ENCODE measurements at regions not wholly inside any gene's neighbourhood (a gene's known extent, or its start where the extent isn't known, plus 50 kb on each side); places are given as distances from the start of the nearest gene placed in this dataset.
A peak's percentile ranks its signal among the peaks of the same experiment; 100 is the strongest.

GRCh38 chr18:67421651-67422050 lies 94.9 kb downstream of the DSEL start:
- no peak overlapping the region for H3K27ac ChIP-seq (ENCODE audit: low read depth, low read length, poor library complexity, severe bottlenecking)
- no peak overlapping the region for H3K9ac ChIP-seq (ENCODE audit: low read length)
- H3K79me2 ChIP-seq (ENCODE audit: insufficient read depth, low read length): no peaks in the 10 kb centered on the region
- no peak overlapping the region for H3K4me2 ChIP-seq (ENCODE audit: low read length)
- no peak overlapping the region for H2AFZ ChIP-seq (ENCODE audit: low read length)
- H4K20me1 ChIP-seq (ENCODE audit: insufficient read depth, low read length): no peaks in the 10 kb centered on the region
- H3K9me2 ChIP-seq (ENCODE audit: low read depth, low read length): no peaks in the 10 kb centered on the region
- H3K9me3 ChIP-seq (ENCODE audit: low read length): no peaks in the 10 kb centered on the region
- H3K27me3 ChIP-seq (ENCODE audit: insufficient read depth, low read length): no peaks in the 10 kb centered on the region
- no peaks in the 10 kb centered on the region for H3K36me3 ChIP-seq (ENCODE audit: insufficient read depth, low read length)
- no peaks in the 10 kb centered on the region for H3K4me1 ChIP-seq (ENCODE audit: insufficient read depth, low read length, severe bottlenecking)
- TF ChIP-seq CTCF (IDR thresholded peaks at IDR 0.05; ENCODE audit: low read length) (no peak), EZH2 (IDR thresholded peaks at IDR 0.05; ENCODE audit: borderline replicate concordance, low read length) (no peak)
- H3F3A ChIP-seq (ENCODE audit: insufficient read depth, low read length): no peaks in the 10 kb centered on the region
- H3K4me3 ChIP-seq (ENCODE audit: low read depth, low read length, poor library complexity, severe bottlenecking): no peak overlapping the region

- Histone ChIP-seq H3K4me2 (ENCODE audit: low read length) (peak overlapping the region; percentile 41), H2AFZ (ENCODE audit: low read length) (no peak overlapping the region), H3F3A (ENCODE audit: insufficient read depth, low read length) (no peaks in the 10 kb centered on the region), H3K79me2 (ENCODE audit: insufficient read depth, low read length) (no peaks in the 10 kb centered on the region), H3K36me3 (ENCODE audit: insufficient read depth, low read length) (no peaks in the 10 kb centered on the region), H3K9me3 (ENCODE audit: low read length) (no peaks in the 10 kb centered on the region), H3K27ac (ENCODE audit: low read depth, low read length, poor library complexity, severe bottlenecking) (no peak overlapping the region), H4K20me1 (ENCODE audit: insufficient read depth, low read length) (no peaks in the 10 kb centered on the region), H3K4me3 (ENCODE audit: low read depth, low read length, poor library complexity, severe bottlenecking) (peak overlapping the region; percentile 22), H3K4me1 (ENCODE audit: insufficient read depth, low read length, severe bottlenecking) (no peaks in the 10 kb centered on the region), H3K27me3 (ENCODE audit: insufficient read depth, low read length) (no peaks in the 10 kb centered on the region), H3K9ac (ENCODE audit: low read length) (no peak overlapping the region), H3K9me2 (ENCODE audit: low read depth, low read length) (no peaks in the 10 kb centered on the region)
- TF ChIP-seq CTCF (IDR thresholded peaks at IDR 0.05; ENCODE audit: low read length): no peak
- no peak for TF ChIP-seq EZH2 (IDR thresholded peaks at IDR 0.05; ENCODE audit: borderline replicate concordance, low read length)
Measured at GRCh38 chr18:67417864-67418523, 98.5 kb downstream of the DSEL start.

- no peaks in the 10 kb centered on the region for H3K79me2 ChIP-seq (ENCODE audit: insufficient read depth, low read length)
- H3K9ac ChIP-seq (ENCODE audit: low read length): no peak overlapping the region
- no peaks in the 10 kb centered on the region for H3F3A ChIP-seq (ENCODE audit: insufficient read depth, low read length)
- no peak overlapping the region for H3K4me3 ChIP-seq (ENCODE audit: low read depth, low read length, poor library complexity, severe bottlenecking)
- TF ChIP-seq EZH2 (IDR thresholded peaks at IDR 0.05; ENCODE audit: borderline replicate concordance, low read length) (no peak), CTCF (IDR thresholded peaks at IDR 0.05; ENCODE audit: low read length) (no peak)
- no peak overlapping the region for H3K4me2 ChIP-seq (ENCODE audit: low read length)
- H3K27me3 ChIP-seq (ENCODE audit: insufficient read depth, low read length): no peaks in the 10 kb centered on the region
- no peaks in the 10 kb centered on the region for H3K9me3 ChIP-seq (ENCODE audit: low read length)
- H3K36me3 ChIP-seq (ENCODE audit: insufficient read depth, low read length): no peaks in the 10 kb centered on the region
- H3K27ac ChIP-seq (ENCODE audit: low read depth, low read length, poor library complexity, severe bottlenecking): no peak overlapping the region
- H3K4me1 ChIP-seq (ENCODE audit: insufficient read depth, low read length, severe bottlenecking): no peaks in the 10 kb centered on the region
- no peak overlapping the region for H2AFZ ChIP-seq (ENCODE audit: low read length)
- H3K9me2 ChIP-seq (ENCODE audit: low read depth, low read length): no peaks in the 10 kb centered on the region
- H4K20me1 ChIP-seq (ENCODE audit: insufficient read depth, low read length): no peaks in the 10 kb centered on the region
Measured at GRCh38 chr18:67411116-67411515, 105.4 kb downstream of the DSEL start.
